ENCODE measurements at regions not wholly inside any gene's neighbourhood (a gene's known extent, or its start where the extent isn't known, plus 50 kb on each side); places are given as distances from the start of the nearest gene placed in this dataset.

GRCh38 chr6:86205980-86206379, 563.3 kb upstream of the SYNCRIP start:
- TF ChIP-seq, protein P1, sequence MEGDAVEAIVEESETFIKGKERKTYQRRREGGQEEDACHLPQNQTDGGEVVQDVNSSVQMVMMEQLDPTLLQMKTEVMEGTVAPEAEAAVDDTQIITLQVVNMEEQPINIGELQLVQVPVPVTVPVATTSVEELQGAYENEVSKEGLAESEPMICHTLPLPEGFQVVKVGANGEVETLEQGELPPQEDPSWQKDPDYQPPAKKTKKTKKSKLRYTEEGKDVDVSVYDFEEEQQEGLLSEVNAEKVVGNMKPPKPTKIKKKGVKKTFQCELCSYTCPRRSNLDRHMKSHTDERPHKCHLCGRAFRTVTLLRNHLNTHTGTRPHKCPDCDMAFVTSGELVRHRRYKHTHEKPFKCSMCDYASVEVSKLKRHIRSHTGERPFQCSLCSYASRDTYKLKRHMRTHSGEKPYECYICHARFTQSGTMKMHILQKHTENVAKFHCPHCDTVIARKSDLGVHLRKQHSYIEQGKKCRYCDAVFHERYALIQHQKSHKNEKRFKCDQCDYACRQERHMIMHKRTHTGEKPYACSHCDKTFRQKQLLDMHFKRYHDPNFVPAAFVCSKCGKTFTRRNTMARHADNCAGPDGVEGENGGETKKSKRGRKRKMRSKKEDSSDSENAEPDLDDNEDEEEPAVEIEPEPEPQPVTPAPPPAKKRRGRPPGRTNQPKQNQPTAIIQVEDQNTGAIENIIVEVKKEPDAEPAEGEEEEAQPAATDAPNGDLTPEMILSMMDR (IDR thresholded peaks at IDR 0.05), result no peak
- TF ChIP-seq POLR2A (IDR thresholded peaks at IDR 0.05), result no peak
- TF ChIP-seq POLR2AphosphoS5 (IDR thresholded peaks at IDR 0.05), result no peak

Measured in prostate gland (tissue), 2 donors.